H9 (cell line): ENCODE measurements at regions not wholly inside any gene's neighbourhood (a gene's known extent, or its start where the extent isn't known, plus 50 kb on each side); places are given as distances from the start of the nearest gene placed in this dataset.

Experiments used
- DNase-seq: peaks from one replicate; pipeline ENCODE4 v3.0.0-alpha.2; 2017
- H2AFZ ChIP-seq: one replicate; pipeline ENCODE4 v1.6.1; 2013; ENCODE audit warnings: mild to moderate bottlenecking, low read length, control low read depth, moderate library complexity
- H2AK5ac ChIP-seq: 2 replicates; pipeline ENCODE4 v1.6.1; 2013; ENCODE audit warnings: low read length, control low read depth, mixed read lengths; ENCODE audit not compliant: insufficient read length
- H2BK120ac ChIP-seq: one replicate; pipeline ENCODE4 v1.6.1; 2013; ENCODE audit warnings: low read depth, mild to moderate bottlenecking, low read length, control low read depth, inconsistent platforms; ENCODE audit not compliant: poor library complexity, severe bottlenecking
- H2BK12ac ChIP-seq: 2 replicates; pipeline ENCODE4 v1.6.1; 2013; ENCODE audit warnings: low read length, control low read depth, mixed read lengths, low read depth; ENCODE audit not compliant: insufficient read length
- H2BK15ac ChIP-seq: 2 replicates; pipeline ENCODE4 v1.6.1; 2013; ENCODE audit warnings: low read depth, low read length, control low read depth
- H2BK20ac ChIP-seq: one replicate; pipeline ENCODE4 v1.6.1; 2013; ENCODE audit warnings: low read depth, mild to moderate bottlenecking, low read length, control low read depth, inconsistent platforms; ENCODE audit not compliant: poor library complexity, severe bottlenecking
- H2BK5ac ChIP-seq: 2 replicates; pipeline ENCODE4 v1.6.1; 2013; ENCODE audit warnings: low read length, control low read depth, mixed read lengths; ENCODE audit not compliant: insufficient read length
- H3K14ac ChIP-seq: 2 replicates; pipeline ENCODE4 v1.6.1; 2013; ENCODE audit warnings: low read length, control low read depth; ENCODE audit not compliant: insufficient read depth
- H3K18ac ChIP-seq: 2 replicates; pipeline ENCODE4 v1.6.1; 2013; ENCODE audit warnings: low read depth, mild to moderate bottlenecking, mixed read lengths, low read length, control low read depth; ENCODE audit not compliant: insufficient read length
- H3K23ac ChIP-seq: 2 replicates; pipeline ENCODE4 v1.6.1; 2013; ENCODE audit warnings: low read length, control low read depth, mixed read lengths, low read depth; ENCODE audit not compliant: insufficient read length
- H3K23me2 ChIP-seq: 2 replicates; pipeline ENCODE4 v1.6.1; 2013; ENCODE audit warnings: low read depth, mild to moderate bottlenecking, mixed read lengths, low read length, control low read depth; ENCODE audit not compliant: insufficient read length, poor library complexity, severe bottlenecking
- H3K27ac ChIP-seq: 2 replicates; pipeline ENCODE4 v1.5.1; 2013; ENCODE audit warnings: low read length, control low read depth, mixed read lengths, low read depth; ENCODE audit not compliant: insufficient read length
- H3K27me3 ChIP-seq: 2 replicates; pipeline ENCODE4 v1.6.1; 2013; ENCODE audit warnings: low read length, control low read depth, inconsistent platforms; ENCODE audit not compliant: insufficient read depth
- H3K4ac ChIP-seq: 2 replicates; pipeline ENCODE4 v1.6.1; 2013; ENCODE audit warnings: low read depth, mild to moderate bottlenecking, control low read depth, inconsistent platforms, low read length, moderate library complexity
- H3K4me1 ChIP-seq: 2 replicates; pipeline ENCODE4 v1.6.1; 2013; ENCODE audit warnings: low read length, control low read depth, inconsistent platforms; ENCODE audit not compliant: insufficient read depth
- H3K4me2 ChIP-seq: 2 replicates; pipeline ENCODE4 v1.6.1; 2013; ENCODE audit warnings: low read length, control low read depth, mixed read lengths; ENCODE audit not compliant: insufficient read length, insufficient read depth
- H3K56ac ChIP-seq: 2 replicates; pipeline ENCODE4 v1.6.1; 2013; ENCODE audit warnings: low read depth, mild to moderate bottlenecking, mixed read lengths, low read length, control low read depth; ENCODE audit not compliant: insufficient read length
- H3K79me1 ChIP-seq: 2 replicates; pipeline ENCODE4 v1.6.1; 2013; ENCODE audit warnings: low read depth, mild to moderate bottlenecking, moderate library complexity, low read length, control low read depth, inconsistent platforms; ENCODE audit not compliant: insufficient read depth, poor library complexity, severe bottlenecking
- H3K79me2 ChIP-seq: 2 replicates; pipeline ENCODE4 v1.6.1; 2013; ENCODE audit warnings: low read length, control low read depth, inconsistent platforms; ENCODE audit not compliant: insufficient read depth
- H3K9ac ChIP-seq: 2 replicates; pipeline ENCODE4 v1.6.1; 2013; ENCODE audit warnings: low read length, control low read depth, mixed read lengths; ENCODE audit not compliant: insufficient read length; ENCODE audit errors: extremely low read depth
- H3K9me3 ChIP-seq: one replicate; pipeline ENCODE4 v1.6.1; 2013; ENCODE audit warnings: low read depth, low read length, inconsistent platforms; ENCODE audit not compliant: control insufficient read depth
- H3T11ph ChIP-seq: one replicate; pipeline ENCODE4 v1.6.1; 2013; ENCODE audit warnings: mild to moderate bottlenecking, low read length, control low read depth, inconsistent platforms
- H4K20me1 ChIP-seq: one replicate; pipeline ENCODE4 v1.6.1; 2013; ENCODE audit not compliant: control insufficient read depth, insufficient read length, insufficient read depth
- H4K5ac ChIP-seq: 2 replicates; pipeline ENCODE4 v1.6.1; 2013; ENCODE audit warnings: low read depth, mild to moderate bottlenecking, mixed read lengths, low read length, control low read depth; ENCODE audit not compliant: insufficient read length
- H4K8ac ChIP-seq: replicated peaks from 2 replicates; pipeline ENCODE4 v1.6.1; 2013; ENCODE audit warnings: low read length, control low read depth, mixed read lengths, low read depth; ENCODE audit not compliant: insufficient read length
- H4K91ac ChIP-seq: 2 replicates; pipeline ENCODE4 v1.6.1; 2013; ENCODE audit warnings: low read depth, mild to moderate bottlenecking, moderate library complexity, mixed read lengths, low read length, control low read depth; ENCODE audit not compliant: insufficient read length
- H3K27ac Mint-ChIP-seq, 3 experiments: 2 replicates in 2 of 3; 3 replicates in 1 of 3; pipeline ENCODE4 v1.8.0; 2020 to 2021; ENCODE audit warnings: mixed read lengths in 3 of 3, mild to moderate bottlenecking in 1 of 3, moderate library complexity in 1 of 3
- H3K27me3 Mint-ChIP-seq: 2 replicates; pipeline ENCODE4 v1.8.0; 2021; ENCODE audit warnings: low read depth, mild to moderate bottlenecking, moderate library complexity, mixed read lengths
- H3K36me3 Mint-ChIP-seq, 3 experiments: 2 replicates in 2 of 3; 3 replicates in 1 of 3; pipeline ENCODE4 v1.8.0; 2020 to 2021; ENCODE audit warnings: low read depth in 3 of 3, mixed read lengths in 3 of 3; ENCODE audit not compliant: insufficient read depth in 1 of 3
- H3K4me1 Mint-ChIP-seq, 2 experiments: 2 replicates each; pipeline ENCODE4 v1.8.0; 2020; ENCODE audit warnings: mixed read lengths in 2 of 2
- H3K4me3 Mint-ChIP-seq, 2 experiments: 2 replicates in 1 of 2; 3 replicates in 1 of 2; pipeline ENCODE4 v1.8.0; 2020 to 2021; ENCODE audit warnings: mild to moderate bottlenecking in 2 of 2, mixed read lengths in 2 of 2, moderate library complexity in 1 of 2
- H3K9me3 Mint-ChIP-seq, 2 experiments: 2 replicates in 1 of 2; 3 replicates in 1 of 2; pipeline ENCODE4 v1.8.0; 2020; ENCODE audit warnings: mild to moderate bottlenecking in 2 of 2, mixed read lengths in 2 of 2, moderate library complexity in 1 of 2
- WGBS: extraction: QIAGEN DNeasy Blood & Tissue Kit; methylation state at CpG from one replicate; pipeline ENCODE4 v1.1.7; 2013; ENCODE audit warnings: missing lambda C conversion rate, low lambda C conversion rate, mixed read lengths; ENCODE audit not compliant: insufficient read length; ENCODE audit errors: extremely low coverage; 5-methylcytosine and 5-hydroxymethylcytosine counted together
- TF ChIP-seq, protein P1 (sequence below): fragments of 200-600 bp; sonication (generic); conservative IDR thresholded peaks from 3 replicates; pipeline ENCODE4 v1.8.0; 2021; ENCODE audit warnings: antibody characterized with exemption, mild to moderate bottlenecking

DNA sequence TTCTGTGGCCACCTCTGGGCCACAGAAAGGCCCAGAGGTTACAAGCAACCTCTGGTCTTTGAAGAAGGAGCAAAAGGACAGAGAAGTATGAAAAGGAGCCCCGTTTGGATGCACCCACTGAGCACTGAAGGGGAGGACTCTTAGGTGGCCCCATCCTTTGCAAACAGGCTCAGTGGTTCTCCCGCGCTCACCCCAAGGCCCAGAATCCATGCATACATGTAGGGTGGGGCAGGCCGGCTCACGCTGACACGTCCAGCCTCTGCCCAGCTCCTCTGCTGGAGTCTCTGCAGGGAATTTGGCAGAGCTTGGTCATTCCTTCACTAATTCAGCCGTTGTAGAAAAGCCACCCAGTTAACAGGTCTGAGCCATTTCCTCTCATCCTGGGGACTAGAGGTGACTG is 61.3 kb upstream of the AJAP1 start:
- H3K4me3 Mint-ChIP-seq = no peak overlapping the region
- H2BK12ac ChIP-seq = no peak overlapping the region
- TF ChIP-seq, protein P1, sequence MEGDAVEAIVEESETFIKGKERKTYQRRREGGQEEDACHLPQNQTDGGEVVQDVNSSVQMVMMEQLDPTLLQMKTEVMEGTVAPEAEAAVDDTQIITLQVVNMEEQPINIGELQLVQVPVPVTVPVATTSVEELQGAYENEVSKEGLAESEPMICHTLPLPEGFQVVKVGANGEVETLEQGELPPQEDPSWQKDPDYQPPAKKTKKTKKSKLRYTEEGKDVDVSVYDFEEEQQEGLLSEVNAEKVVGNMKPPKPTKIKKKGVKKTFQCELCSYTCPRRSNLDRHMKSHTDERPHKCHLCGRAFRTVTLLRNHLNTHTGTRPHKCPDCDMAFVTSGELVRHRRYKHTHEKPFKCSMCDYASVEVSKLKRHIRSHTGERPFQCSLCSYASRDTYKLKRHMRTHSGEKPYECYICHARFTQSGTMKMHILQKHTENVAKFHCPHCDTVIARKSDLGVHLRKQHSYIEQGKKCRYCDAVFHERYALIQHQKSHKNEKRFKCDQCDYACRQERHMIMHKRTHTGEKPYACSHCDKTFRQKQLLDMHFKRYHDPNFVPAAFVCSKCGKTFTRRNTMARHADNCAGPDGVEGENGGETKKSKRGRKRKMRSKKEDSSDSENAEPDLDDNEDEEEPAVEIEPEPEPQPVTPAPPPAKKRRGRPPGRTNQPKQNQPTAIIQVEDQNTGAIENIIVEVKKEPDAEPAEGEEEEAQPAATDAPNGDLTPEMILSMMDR = no peak
- H4K5ac ChIP-seq = no peak overlapping the region
- H3K27me3 Mint-ChIP-seq = no peaks in the 10 kb centered on the region; the same call in none of the 2 replicates
- no peaks in the 10 kb centered on the region for H3K36me3 Mint-ChIP-seq
- no peaks in the 10 kb centered on the region for H3K9me3 ChIP-seq
- no peak overlapping the region for H2BK20ac ChIP-seq
- H4K91ac ChIP-seq = no peak overlapping the region
- DNase-seq = no peak
- H3K23ac ChIP-seq = no peak overlapping the region
- no peaks in the 10 kb centered on the region for H3K4me1 ChIP-seq
- H2BK120ac ChIP-seq = no peak overlapping the region
- no peak overlapping the region for H2AFZ ChIP-seq
- H3K18ac ChIP-seq = no peak overlapping the region
- no peak overlapping the region for H3K4ac ChIP-seq
- no peak overlapping the region for H2BK15ac ChIP-seq
- no peaks in the 10 kb centered on the region for H3K79me1 ChIP-seq
- H3K79me2 ChIP-seq = no peaks in the 10 kb centered on the region
- H3K27ac ChIP-seq = no peak overlapping the region
- no peak overlapping the region for H3K9ac ChIP-seq
- no peak overlapping the region for H3T11ph ChIP-seq
- H4K8ac ChIP-seq = no peak overlapping the region
- WGBS = no CpG with 5 or more reads among the region's 7 CpGs
- no peaks in the 10 kb centered on the region for H4K20me1 ChIP-seq
- no peak overlapping the region for H3K56ac ChIP-seq
- H3K4me1 Mint-ChIP-seq = peaks cover 2% of the 10 kb centered on the region in 2 experiments; a peak in 1 of 4 replicates
- H3K23me2 ChIP-seq = no peaks in the 10 kb centered on the region
- no peaks in the 10 kb centered on the region for H3K27me3 ChIP-seq
- H3K4me2 ChIP-seq = no peak overlapping the region
- H3K9me3 Mint-ChIP-seq = peaks cover 0 to 3% of the 10 kb centered on the region in 2 experiments; a peak in 2 of 5 replicates
- no peak overlapping the region for H3K14ac ChIP-seq
- H3K27ac Mint-ChIP-seq = no peak overlapping the region
- H2AK5ac ChIP-seq = no peak overlapping the region
- H2BK5ac ChIP-seq = no peak overlapping the region
